ENCODE measurements at regions not wholly inside any gene's neighbourhood (a gene's known extent, or its start where the extent isn't known, plus 50 kb on each side); places are given as distances from the start of the nearest gene placed in this dataset.

DNA sequence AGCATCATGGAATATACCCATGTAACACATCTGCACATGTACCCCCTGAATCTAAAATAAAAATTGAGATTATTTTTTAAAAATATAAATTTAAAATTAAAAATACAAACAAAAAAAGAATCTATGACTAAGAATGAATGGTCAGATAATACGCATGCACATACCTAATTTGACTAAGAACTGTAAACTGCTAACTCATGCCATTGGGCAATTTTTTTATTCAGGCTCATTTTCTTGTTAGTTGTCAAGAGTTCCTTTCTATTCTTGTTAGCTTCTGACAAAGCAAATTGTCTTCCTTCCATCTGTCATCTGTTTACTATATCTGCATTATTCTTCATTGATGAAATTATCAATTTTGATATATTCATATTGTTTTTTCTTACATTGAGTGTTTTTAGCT, 69.5 kb upstream of the HAND1 start:
- H3K36me3 ChIP-seq = no peaks in the 10 kb centered on the region
- H3K9me3 ChIP-seq = no peaks in the 10 kb centered on the region
- H3K27ac ChIP-seq = no peak overlapping the region
- no peaks in the 10 kb centered on the region for H3K27me3 ChIP-seq
- TF ChIP-seq, protein P1, sequence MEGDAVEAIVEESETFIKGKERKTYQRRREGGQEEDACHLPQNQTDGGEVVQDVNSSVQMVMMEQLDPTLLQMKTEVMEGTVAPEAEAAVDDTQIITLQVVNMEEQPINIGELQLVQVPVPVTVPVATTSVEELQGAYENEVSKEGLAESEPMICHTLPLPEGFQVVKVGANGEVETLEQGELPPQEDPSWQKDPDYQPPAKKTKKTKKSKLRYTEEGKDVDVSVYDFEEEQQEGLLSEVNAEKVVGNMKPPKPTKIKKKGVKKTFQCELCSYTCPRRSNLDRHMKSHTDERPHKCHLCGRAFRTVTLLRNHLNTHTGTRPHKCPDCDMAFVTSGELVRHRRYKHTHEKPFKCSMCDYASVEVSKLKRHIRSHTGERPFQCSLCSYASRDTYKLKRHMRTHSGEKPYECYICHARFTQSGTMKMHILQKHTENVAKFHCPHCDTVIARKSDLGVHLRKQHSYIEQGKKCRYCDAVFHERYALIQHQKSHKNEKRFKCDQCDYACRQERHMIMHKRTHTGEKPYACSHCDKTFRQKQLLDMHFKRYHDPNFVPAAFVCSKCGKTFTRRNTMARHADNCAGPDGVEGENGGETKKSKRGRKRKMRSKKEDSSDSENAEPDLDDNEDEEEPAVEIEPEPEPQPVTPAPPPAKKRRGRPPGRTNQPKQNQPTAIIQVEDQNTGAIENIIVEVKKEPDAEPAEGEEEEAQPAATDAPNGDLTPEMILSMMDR (IDR thresholded peaks at IDR 0.05) = no peak
- peaks cover 0 to 9% of the 10 kb centered on the region in 2 experiments for H3K4me1 ChIP-seq (ENCODE audit: control insufficient read depth in 1 of 2, insufficient read depth in 1 of 2, low read depth in 1 of 2, low read length in 1 of 2)
- no peak overlapping the region for H3K4me3 ChIP-seq (ENCODE audit: low read depth in 1 of 2, low read length in 1 of 2)

- Histone ChIP-seq H3K27ac (no peak overlapping the region), H3K4me3 (ENCODE audit: low read depth in 1 of 2, low read length in 1 of 2) (no peak overlapping the region), H3K27me3 (no peaks in the 10 kb centered on the region), H3K4me1 (ENCODE audit: control insufficient read depth in 1 of 2, insufficient read depth in 1 of 2, low read depth in 1 of 2, low read length in 1 of 2) (peaks cover 0 to 9% of the 10 kb centered on the region in 2 experiments), H3K9me3 (no peaks in the 10 kb centered on the region), H3K36me3 (no peaks in the 10 kb centered on the region)
- TF ChIP-seq, protein P1 (IDR thresholded peaks at IDR 0.05) = no peak
These were observed 68.7 kb upstream of the HAND1 start for GRCh38 chr5:154546719-154547118.

DNA sequence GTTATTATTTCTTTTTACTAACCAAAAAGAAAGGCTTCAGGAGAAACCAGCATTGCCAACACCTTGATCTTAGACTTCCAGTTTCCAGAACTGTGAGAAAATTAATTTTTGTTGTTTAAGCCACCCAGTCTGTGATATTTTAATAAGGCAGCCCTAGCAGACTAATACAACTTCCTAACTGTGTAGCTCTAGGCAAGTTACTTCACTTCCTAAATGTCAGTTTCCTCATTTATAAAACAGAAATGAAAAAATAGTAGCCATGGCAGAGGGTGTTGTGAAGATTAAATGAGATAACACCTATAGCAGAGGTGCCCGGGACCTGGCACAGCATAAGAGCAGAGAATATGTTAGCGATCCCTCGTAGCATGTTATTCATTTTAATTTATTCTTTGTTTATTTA, 66.6 kb upstream of the HAND1 start:
- no peaks in the 10 kb centered on the region for H3K27me3 ChIP-seq
- no peak overlapping the region for H3K4me3 ChIP-seq (ENCODE audit: low read depth in 1 of 2, low read length in 1 of 2)
- H3K27ac ChIP-seq = no peak overlapping the region
- peaks cover 0 to 9% of the 10 kb centered on the region in 2 experiments for H3K4me1 ChIP-seq (ENCODE audit: control insufficient read depth in 1 of 2, insufficient read depth in 1 of 2, low read depth in 1 of 2, low read length in 1 of 2)
- TF ChIP-seq, protein P1 (IDR thresholded peaks at IDR 0.05) = no peak
- H3K36me3 ChIP-seq = no peaks in the 10 kb centered on the region
- no peaks in the 10 kb centered on the region for H3K9me3 ChIP-seq

GRCh38 chr5:154543380-154543779, 65.4 kb upstream of the HAND1 start:
- Histone ChIP-seq H3K4me3 (ENCODE audit: low read depth in 1 of 2, low read length in 1 of 2) (no peak overlapping the region), H3K36me3 (no peaks in the 10 kb centered on the region), H3K27ac (no peak overlapping the region), H3K4me1 (ENCODE audit: control insufficient read depth in 1 of 2, insufficient read depth in 1 of 2, low read depth in 1 of 2, low read length in 1 of 2) (peaks cover 0 to 9% of the 10 kb centered on the region in 2 experiments), H3K27me3 (no peaks in the 10 kb centered on the region), H3K9me3 (no peaks in the 10 kb centered on the region)
- TF ChIP-seq, protein P1 (IDR thresholded peaks at IDR 0.05) = no peak

DNA sequence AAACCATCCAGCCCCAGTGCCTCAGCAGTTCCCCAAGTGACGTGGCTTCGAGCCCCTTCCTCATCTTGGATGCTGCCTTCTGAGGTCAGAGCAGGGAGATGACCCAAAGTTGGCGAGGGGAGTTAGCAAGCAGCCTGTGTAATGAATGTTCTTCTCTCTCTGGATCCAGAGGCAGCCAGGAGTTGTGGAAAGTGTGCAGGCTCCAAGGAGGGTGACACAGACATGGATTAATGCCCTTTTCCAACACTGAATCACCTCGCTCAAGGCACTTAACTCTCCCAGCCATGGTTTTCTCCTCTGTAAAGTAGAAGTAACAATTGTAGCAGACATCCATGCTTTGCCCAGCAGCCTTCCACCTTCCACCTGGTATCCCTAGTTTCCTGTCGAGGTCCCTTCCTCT, 64.6 kb upstream of the HAND1 start:
- no peaks in the 10 kb centered on the region for H3K9me3 ChIP-seq
- no peaks in the 10 kb centered on the region for H3K27me3 ChIP-seq
- H3K4me1 ChIP-seq (ENCODE audit: control insufficient read depth in 1 of 2, insufficient read depth in 1 of 2, low read depth in 1 of 2, low read length in 1 of 2) = peaks cover 0 to 9% of the 10 kb centered on the region in 2 experiments
- H3K4me3 ChIP-seq (ENCODE audit: low read depth in 1 of 2, low read length in 1 of 2) = no peak overlapping the region
- no peaks in the 10 kb centered on the region for H3K36me3 ChIP-seq
- H3K27ac ChIP-seq = no peak overlapping the region
- TF ChIP-seq, protein P1 (IDR thresholded peaks at IDR 0.05) = no peak

GRCh38 chr5:154542000-154542399, 64.0 kb upstream of the HAND1 start:
- H3K27me3 ChIP-seq = no peaks in the 10 kb centered on the region
- H3K9me3 ChIP-seq = no peaks in the 10 kb centered on the region
- peaks cover 0 to 9% of the 10 kb centered on the region in 2 experiments for H3K4me1 ChIP-seq (ENCODE audit: control insufficient read depth in 1 of 2, insufficient read depth in 1 of 2, low read depth in 1 of 2, low read length in 1 of 2)
- no peaks in the 10 kb centered on the region for H3K36me3 ChIP-seq
- H3K27ac ChIP-seq = no peak overlapping the region
- no peak overlapping the region for H3K4me3 ChIP-seq (ENCODE audit: low read depth in 1 of 2, low read length in 1 of 2)
- TF ChIP-seq, protein P1 (IDR thresholded peaks at IDR 0.05) = no peak
